ENCODE measurements at regions not wholly inside any gene's neighbourhood (a gene's known extent, or its start where the extent isn't known, plus 50 kb on each side); places are given as distances from the start of the nearest gene placed in this dataset.
"Not testable (repeated sequence)": the region's sequence is repeated elsewhere in the genome, so short reads cannot be mapped to it uniquely, and the experiment has no call there.

DNA sequence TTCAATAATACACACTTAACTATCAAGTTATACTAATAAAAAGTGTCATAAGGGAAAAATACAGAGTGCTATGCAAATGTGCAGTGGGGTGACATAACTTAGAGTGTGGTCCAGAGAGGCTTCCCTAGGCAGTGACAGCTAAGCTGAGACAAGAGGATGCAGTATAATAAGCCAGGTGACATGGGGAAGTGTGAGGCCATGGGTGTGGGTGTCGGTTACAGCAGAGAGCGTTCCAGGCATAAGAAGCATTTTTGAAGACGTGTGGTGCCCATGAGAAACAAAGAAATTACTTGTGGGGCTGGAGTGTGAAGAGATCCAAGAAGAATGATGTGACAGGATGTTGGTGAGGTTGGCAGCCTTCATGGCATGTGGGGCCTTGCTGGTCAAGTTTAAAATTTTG lies 78.1 kb upstream of the PICALM start:
- DNase-seq, result no peak

- DNase-seq, result no peak
Measured at GRCh38 chr11:86145439-86146156, 76.7 kb upstream of the PICALM start.

GRCh38 chr11:86144846-86145245 lies 76.0 kb upstream of the PICALM start:
- DNase-seq, result no peak

DNA sequence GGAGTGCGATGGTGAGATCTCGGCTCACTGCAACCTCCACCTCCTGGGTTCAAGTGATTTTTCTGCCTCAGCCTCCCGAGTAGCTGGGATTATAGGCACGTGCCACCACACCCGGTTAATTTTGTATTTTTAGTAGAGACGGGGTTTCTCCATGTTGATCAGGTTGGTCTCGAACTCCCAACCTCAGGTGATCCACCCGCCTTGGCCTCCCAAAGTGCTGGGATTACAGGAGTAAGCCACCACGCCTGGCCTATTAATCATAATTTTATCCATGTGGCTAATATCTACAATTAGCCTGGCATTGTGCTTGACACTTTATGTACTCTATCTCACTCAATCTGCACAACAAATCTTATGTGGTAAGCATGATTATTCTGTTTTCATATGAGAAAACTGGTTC lies 75.2 kb upstream of the PICALM start:
- not testable (repeated sequence) for DNase-seq

DNA sequence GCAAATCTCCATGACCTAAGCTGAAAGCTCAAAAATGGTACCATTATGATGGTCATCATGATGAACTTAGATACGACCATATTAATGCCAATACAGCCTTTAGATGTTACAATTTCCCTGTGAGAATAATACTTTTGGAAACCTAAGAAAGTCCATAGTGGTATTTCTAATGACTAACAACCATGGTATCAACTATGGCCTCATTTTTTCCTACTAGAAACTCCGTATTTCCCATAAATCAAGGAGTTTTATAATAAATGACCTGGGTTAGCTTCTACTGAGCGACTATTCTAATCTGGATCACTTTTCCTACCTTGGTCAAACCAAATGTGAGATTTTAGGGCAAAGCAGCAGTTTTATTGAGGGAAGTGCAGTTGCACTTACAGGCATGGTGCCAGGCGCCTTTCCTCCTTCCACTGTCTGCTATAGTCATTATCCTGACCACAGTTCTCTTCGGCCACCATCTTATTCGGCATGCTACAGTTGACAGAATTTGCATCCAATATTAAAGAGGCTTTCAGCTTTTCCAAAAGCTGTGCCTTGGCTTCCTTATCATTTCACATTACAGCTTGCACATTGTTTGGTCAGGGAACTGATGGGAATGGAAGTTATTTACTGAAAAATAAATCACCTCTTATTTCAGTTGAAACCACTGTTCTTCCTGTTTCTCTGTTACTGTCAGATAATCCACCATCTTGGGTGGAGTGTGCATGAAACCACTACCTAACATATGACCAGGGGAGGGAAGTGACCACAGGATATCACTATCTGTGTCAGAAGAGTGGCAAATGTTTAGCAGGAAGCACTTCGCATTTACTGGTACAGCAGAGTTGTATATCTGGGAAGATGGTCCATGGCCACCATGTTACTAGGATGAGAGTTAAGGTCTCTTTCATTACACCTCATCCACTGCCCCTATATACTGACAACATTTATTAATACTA lies 74.5 kb upstream of the PICALM start:
- DNase-seq, result no peak

DNA sequence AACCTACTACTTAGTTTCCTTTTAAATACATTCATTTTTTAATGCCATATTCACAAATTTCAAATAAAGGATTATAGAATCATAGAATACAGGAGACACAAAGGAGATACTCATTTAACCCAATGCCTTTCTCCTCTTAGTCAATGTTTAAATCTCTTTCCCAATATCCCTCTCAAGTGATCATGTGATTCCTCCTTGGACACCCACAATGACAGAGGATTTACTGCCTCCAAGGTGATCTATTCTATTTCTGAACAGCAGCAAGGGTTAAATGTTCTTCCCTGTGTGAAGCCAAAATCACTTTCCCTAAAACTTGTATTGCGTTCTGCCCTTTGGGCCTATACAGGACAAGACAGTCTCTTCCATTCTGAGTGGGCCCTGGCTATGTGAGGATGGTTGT lies 73.3 kb upstream of the PICALM start:
- DNase-seq, result no peak

DNA sequence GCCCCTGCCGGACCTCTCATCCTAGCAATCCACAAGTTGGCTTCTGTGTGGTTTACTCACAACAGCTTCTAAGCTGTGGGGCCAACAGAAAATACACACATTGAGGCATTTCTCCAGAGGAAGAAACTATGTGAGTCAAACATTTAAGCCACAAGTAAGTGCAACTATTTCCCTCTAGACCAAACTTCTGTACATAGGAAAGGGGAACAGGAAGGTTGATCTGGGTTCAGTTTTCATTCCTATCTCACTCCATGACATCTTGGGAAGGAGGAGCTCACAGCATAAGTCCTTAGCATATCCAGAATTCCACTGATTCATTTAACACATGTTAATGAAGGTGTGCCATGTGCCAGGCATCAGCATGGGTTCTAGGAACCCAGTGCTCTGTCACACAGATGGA lies 72.8 kb upstream of the PICALM start:
- DNase-seq, result no peak

GRCh38 chr11:86140334-86140990 lies 71.6 kb upstream of the PICALM start:
- DNase-seq, result no peak

DNA sequence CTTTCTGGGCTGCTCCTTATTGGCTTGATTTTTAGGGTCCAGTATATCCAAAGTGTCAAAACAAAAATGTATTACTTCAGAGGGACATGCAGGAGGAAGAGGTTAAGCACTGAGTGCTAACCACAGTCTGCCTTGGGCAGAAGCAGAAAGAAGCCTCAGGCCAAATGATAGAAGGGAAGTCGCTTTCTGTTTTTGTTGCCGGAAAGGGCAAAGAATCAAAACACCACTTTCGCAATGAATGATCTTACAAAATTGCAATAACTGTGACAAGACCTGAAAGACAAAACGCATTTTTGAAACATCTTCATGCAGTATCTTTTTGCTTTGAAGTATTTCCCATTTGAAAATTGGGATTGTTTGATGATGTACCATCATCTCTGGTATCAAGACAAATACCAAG lies 70.1 kb upstream of the PICALM start:
- no peak for DNase-seq

GRCh38 chr11:86136538-86136937 lies 67.7 kb upstream of the PICALM start:
- DNase-seq, result no peak

DNA sequence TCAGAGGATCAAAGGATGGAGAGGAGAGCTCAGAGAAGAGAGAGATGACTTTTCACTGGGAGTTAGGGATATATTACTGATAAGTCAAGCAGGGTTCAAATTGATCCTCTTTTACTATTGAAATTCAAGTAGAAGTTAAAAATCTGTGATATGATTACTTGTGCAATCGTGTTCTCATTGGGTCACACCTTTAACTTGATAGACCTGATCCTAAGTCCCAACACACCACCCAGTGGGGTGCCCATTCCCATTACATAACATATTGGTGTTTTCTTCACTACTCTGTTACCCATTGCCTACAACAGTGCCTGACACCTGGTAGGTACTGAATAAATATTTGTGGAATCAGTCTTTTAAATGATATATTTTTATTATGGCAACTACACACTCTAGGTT lies 66.4 kb upstream of the PICALM start:
- no peak for DNase-seq

GRCh38 chr11:86134580-86135318 lies 65.9 kb upstream of the PICALM start:
- no peak for DNase-seq

DNA sequence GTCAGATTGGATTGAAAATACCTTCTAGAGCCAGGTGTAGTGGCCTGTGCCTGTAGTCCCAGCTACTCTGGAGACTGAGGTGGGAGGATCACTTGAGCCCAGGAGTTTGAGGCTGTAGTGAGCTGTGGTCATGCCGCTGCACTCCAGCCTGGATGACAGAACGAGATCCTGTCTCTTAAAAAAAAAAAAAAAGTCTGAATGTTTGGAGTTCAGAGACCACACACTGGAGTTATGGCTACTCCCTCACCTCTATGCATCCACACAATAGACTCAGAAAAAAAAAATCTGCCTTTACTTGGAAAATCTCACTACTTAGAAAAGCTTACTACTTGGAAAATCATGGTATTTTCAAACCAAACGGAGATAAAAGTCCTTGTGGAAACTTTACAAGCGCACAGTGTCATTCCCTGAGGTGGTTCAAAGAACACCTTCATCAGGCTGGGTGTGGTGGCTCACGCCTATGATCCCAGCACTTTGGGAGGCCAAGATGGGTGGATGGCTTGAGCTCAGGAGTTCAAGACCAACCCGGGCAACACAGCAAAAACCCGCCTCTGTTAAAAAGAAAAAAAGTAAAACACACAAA lies 63.9 kb upstream of the PICALM start:
- DNase-seq, result no peak

DNA sequence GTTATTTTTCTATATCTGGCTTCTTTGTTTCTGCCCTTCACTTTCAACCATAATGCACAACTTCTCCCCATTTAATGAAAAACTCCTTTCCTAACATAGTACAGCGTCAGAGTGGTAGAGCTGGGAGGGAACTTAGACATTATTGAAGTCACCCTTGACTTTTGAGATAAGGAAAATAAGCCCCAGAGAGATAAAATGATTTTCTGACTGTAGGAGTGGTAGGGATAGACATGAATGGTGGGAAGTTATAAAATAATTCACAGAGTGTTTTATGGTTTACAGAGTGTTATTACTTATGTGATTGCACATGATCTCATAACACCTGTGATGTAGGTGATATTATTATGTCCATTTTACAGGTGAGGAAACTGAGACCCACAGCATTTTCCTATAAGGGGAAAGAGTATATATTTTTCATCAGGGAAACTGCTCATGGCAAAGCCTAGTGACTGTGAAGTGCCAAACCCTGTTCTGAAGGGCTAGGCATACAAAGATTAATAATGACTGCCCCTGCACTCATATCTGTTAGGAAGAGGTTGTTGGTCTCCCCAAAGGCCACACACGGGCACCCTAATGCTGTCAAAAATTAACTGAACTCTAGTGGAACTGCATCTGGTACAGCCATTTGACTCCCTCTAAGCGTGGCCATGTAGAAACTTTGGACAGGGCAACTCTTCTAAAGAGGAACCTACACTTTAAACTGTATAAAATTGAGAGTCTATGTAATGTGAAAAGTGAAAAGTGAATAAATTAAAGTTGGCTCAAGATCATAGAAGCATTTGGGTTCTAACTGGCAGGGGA lies 61.1 kb upstream of the PICALM start:
- no peak for DNase-seq

- DNase-seq, result no peak
Measured at GRCh38 chr11:86128914-86129313, 60.0 kb upstream of the PICALM start.

GRCh38 chr11:86126862-86127261 lies 58.0 kb upstream of the PICALM start:
- no peak for DNase-seq

GRCh38 chr11:86124251-86125233 lies 55.7 kb upstream of the PICALM start:
- no peak for DNase-seq

- no peak for DNase-seq
Measured at GRCh38 chr11:86122773-86123172, 53.9 kb upstream of the PICALM start.

DNA sequence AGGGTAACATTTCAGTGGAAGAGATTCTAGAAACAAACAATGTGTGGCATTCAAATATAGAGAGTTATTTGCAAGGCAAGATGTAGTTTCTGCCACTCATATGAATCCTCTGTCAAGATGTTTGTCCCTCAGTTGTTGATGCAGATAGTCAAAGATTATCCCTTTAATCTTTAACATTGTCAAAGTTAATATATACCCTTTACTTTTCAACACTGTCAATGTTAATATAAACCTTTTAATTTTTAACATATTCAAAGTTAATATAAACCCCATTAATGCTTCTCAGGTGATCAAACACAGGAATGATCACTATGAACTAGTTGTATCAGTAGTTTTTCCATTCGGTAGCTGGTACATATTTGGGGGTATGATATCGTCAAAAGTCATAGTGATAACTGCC lies 51.9 kb upstream of the PICALM start:
- DNase-seq, result no peak
